OCI-LY7 (cell line): ENCODE measurements at regions not wholly inside any gene's neighbourhood (a gene's known extent, or its start where the extent isn't known, plus 50 kb on each side); places are given as distances from the start of the nearest gene placed in this dataset.

Experiments used
- EZH2phosphoT487 ChIP-seq: fragments of 200-600 bp; sonication (generic); IDR thresholded peaks from 2 replicates; pipeline ENCODE4 v1.6.1; 2018; ENCODE audit warnings: low read depth, borderline replicate concordance, mild to moderate bottlenecking, mixed run types, antibody characterized with exemption, low read length, moderate library complexity, mixed read lengths
- TF ChIP-seq, protein P1 (sequence below): fragments of 200-600 bp; sonication (generic); conservative IDR thresholded peaks from 2 replicates; pipeline ENCODE4 v1.5.1; 2014; ENCODE audit warnings: mild to moderate bottlenecking, antibody characterized with exemption, low read length, moderate library complexity, mixed read lengths

DNA sequence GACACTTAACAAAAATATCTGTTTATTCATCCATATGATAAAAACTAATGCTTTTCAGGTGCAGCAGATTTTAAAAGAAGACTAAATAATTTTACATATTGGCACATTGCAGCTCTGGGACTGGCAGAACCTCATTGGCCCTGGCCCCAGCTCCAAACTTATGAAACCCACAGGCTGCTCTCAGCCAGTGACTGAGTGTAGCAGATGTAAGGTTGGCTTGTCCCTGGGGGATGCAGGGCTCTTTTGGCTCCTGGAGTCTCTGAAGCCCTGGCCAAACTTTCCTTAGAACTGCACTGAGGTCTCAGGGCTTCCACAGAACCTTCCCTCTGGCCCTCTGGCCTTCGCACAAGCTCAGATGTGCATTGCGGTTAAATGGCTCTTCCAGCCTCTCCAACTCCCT, 725.0 kb upstream of the SOX11 start:
- TF ChIP-seq, protein P1, sequence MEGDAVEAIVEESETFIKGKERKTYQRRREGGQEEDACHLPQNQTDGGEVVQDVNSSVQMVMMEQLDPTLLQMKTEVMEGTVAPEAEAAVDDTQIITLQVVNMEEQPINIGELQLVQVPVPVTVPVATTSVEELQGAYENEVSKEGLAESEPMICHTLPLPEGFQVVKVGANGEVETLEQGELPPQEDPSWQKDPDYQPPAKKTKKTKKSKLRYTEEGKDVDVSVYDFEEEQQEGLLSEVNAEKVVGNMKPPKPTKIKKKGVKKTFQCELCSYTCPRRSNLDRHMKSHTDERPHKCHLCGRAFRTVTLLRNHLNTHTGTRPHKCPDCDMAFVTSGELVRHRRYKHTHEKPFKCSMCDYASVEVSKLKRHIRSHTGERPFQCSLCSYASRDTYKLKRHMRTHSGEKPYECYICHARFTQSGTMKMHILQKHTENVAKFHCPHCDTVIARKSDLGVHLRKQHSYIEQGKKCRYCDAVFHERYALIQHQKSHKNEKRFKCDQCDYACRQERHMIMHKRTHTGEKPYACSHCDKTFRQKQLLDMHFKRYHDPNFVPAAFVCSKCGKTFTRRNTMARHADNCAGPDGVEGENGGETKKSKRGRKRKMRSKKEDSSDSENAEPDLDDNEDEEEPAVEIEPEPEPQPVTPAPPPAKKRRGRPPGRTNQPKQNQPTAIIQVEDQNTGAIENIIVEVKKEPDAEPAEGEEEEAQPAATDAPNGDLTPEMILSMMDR: no peak
- no peak for TF ChIP-seq EZH2phosphoT487
